Right atrium auricular region (tissue), 2 donors: ENCODE measurements at regions not wholly inside any gene's neighbourhood (a gene's known extent, or its start where the extent isn't known, plus 50 kb on each side); places are given as distances from the start of the nearest gene placed in this dataset.

Experiments
- DNase-seq: peaks from one replicate; pipeline ENCODE4 v3.0.0-alpha.2; 2019; ENCODE audit warnings: low spot score
- H3K27ac ChIP-seq, 2 donors: fragments of 200-600 bp; sonication (generic); 1 replicate in 1 of 2; 2 replicates in 1 of 2; pipeline ENCODE4 v1.5.1; 2016 to 2019
- H3K27me3 ChIP-seq, 2 donors: fragments of 200-600 bp; sonication (generic); one replicate each; pipeline versions ENCODE4 v1.5.1 to v1.6.0; 2017 to 2019
- H3K36me3 ChIP-seq: fragments of 200-600 bp; sonication (generic); one replicate; pipeline ENCODE4 v1.5.1; 2016
- H3K4me1 ChIP-seq, 2 donors: fragments of 200-600 bp; sonication (generic); one replicate each; pipeline versions ENCODE4 v1.5.1 to v1.6.0; 2017 to 2019
- H3K4me3 ChIP-seq, 2 donors: fragments of 200-600 bp; sonication (generic); 1 replicate in 1 of 2; 2 replicates in 1 of 2; pipeline ENCODE4 v1.5.1; 2017 to 2019; ENCODE audit warnings: mild to moderate bottlenecking in 1 of 2, moderate library complexity in 1 of 2
- H3K9me3 ChIP-seq, 2 donors: fragments of 200-600 bp; sonication (generic); one replicate each; pipeline ENCODE4 v1.5.1; 2019
- CTCF ChIP-seq, 2 donors: fragments of 200-600 bp; sonication (generic); IDR thresholded peaks; one replicate each; pipeline ENCODE4 v1.5.1; 2019; ENCODE audit warnings: antibody characterized with exemption in 2 of 2

DNA sequence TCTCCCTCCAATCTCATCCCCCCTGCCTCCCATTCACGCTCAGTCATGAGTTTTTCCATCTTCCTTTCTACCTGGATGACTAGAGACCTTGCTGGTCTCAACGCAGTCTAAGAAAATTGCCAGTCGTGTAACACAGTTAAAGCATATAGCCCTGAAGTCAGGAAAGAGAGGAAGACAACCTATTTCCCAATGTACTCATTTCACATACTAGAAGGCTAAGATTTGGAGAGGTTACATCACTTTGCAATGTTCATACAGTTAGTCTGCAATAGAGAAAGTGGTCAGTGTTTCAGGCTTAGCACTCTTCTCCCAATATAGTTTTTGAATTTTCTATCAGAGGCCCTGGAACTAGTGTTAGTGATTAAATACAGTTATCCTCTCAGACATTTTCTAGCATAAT lies 278.6 kb downstream of the EDEM1 start:
- no peak overlapping the region for H3K27ac ChIP-seq
- DNase-seq: no peak
- H3K4me3 ChIP-seq: no peak overlapping the region
- H3K4me1 ChIP-seq: no peaks in the 10 kb centered on the region
- no peaks in the 10 kb centered on the region for H3K27me3 ChIP-seq
- no peak for TF ChIP-seq CTCF (IDR thresholded peaks at IDR 0.05)
- H3K9me3 ChIP-seq: no peaks in the 10 kb centered on the region
- H3K36me3 ChIP-seq: no peaks in the 10 kb centered on the region

- no peak for TF ChIP-seq CTCF (IDR thresholded peaks at IDR 0.05)
- H3K4me1 ChIP-seq: no peaks in the 10 kb centered on the region
- no peak overlapping the region for H3K27ac ChIP-seq
- DNase-seq: no peak
- no peaks in the 10 kb centered on the region for H3K36me3 ChIP-seq
- no peak overlapping the region for H3K4me3 ChIP-seq
- H3K27me3 ChIP-seq: no peaks in the 10 kb centered on the region
- H3K9me3 ChIP-seq: no peaks in the 10 kb centered on the region
These were observed 279.2 kb downstream of the EDEM1 start for GRCh38 chr3:5466717-5467116.

GRCh38 chr3:5473471-5473870 lies 286.0 kb downstream of the EDEM1 start:
- Histone ChIP-seq H3K27ac (no peak overlapping the region), H3K9me3 (no peaks in the 10 kb centered on the region), H3K27me3 (no peaks in the 10 kb centered on the region), H3K4me1 (no peaks in the 10 kb centered on the region), H3K36me3 (no peaks in the 10 kb centered on the region), H3K4me3 (no peak overlapping the region)
- TF ChIP-seq CTCF (IDR thresholded peaks at IDR 0.05): no peak
- no peak for DNase-seq

DNA sequence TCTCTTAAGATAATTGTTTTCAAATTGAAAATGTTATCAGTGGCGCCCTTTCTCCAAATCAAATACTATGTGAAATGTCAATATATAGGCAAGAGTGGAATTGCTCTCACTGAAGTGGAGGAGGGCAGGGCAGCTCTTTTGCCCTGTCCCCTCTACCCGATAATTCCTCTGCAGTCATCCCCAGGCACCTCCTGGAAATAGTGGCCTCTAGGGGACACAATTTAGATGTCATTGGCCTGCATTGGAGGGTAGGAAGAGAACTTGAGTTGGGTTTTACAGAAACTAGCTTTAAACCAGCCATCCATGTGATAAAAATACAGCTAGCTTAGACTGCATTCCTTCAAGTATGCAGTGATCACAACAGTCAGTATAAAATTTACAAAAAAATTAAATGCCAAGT lies 288.9 kb downstream of the EDEM1 start:
- no peak overlapping the region for H3K27ac ChIP-seq
- H3K9me3 ChIP-seq: no peaks in the 10 kb centered on the region
- H3K36me3 ChIP-seq: no peaks in the 10 kb centered on the region
- H3K27me3 ChIP-seq: no peaks in the 10 kb centered on the region
- DNase-seq: no peak
- no peaks in the 10 kb centered on the region for H3K4me1 ChIP-seq
- no peak for TF ChIP-seq CTCF (IDR thresholded peaks at IDR 0.05)
- no peak overlapping the region for H3K4me3 ChIP-seq

GRCh38 chr3:5479229-5479799 lies 291.8 kb downstream of the EDEM1 start:
- H3K9me3 ChIP-seq: no peaks in the 10 kb centered on the region
- no peak overlapping the region for H3K4me3 ChIP-seq
- no peaks in the 10 kb centered on the region for H3K36me3 ChIP-seq
- H3K4me1 ChIP-seq: no peaks in the 10 kb centered on the region
- no peaks in the 10 kb centered on the region for H3K27me3 ChIP-seq
- no peak for TF ChIP-seq CTCF (IDR thresholded peaks at IDR 0.05)
- no peak for DNase-seq
- H3K27ac ChIP-seq: no peak overlapping the region

DNA sequence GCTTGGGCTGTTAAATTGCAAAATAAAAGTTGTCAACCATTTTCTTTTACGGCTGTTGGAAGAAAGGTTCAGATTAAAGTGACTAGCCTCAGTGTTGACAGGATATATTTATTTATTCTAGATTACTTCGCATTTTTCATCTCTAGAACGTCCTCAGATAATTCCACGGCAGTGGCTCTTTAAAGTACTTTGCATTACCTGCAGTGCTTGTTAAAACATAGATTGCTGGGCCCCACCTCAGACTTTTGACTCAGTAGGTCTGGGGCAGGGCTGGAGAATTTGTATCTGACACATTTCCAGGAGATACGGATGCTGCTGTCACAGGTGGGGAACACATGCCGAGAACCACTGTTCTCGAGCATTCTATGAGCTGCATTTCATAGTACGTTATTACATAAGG lies 292.7 kb downstream of the EDEM1 start:
- DNase-seq: no peak
- no peaks in the 10 kb centered on the region for H3K36me3 ChIP-seq
- no peak for TF ChIP-seq CTCF (IDR thresholded peaks at IDR 0.05)
- no peak overlapping the region for H3K27ac ChIP-seq
- H3K4me1 ChIP-seq: no peaks in the 10 kb centered on the region
- H3K9me3 ChIP-seq: no peaks in the 10 kb centered on the region
- no peak overlapping the region for H3K4me3 ChIP-seq
- H3K27me3 ChIP-seq: no peaks in the 10 kb centered on the region
